K562 (cell line): ENCODE measurements at regions not wholly inside any gene's neighbourhood (a gene's known extent, or its start where the extent isn't known, plus 50 kb on each side); places are given as distances from the start of the nearest gene placed in this dataset.

Experiments used
- ATAC-seq: fragments of 200-7000 bp; cut with Tn5 transposase; 3 replicates; pipeline ENCODE4 v1.9.1; 2020; ENCODE audit warnings: moderate library complexity
- BruUV-seq: library from RNA; stranded (reverse); fragments of 400-500 nt; replicated peaks from 2 replicates; lab custom pipeline; 2021; lab: Mats Ljungman, UMichigan
- CTCF ChIA-PET: fragments of 300-600 bp; formaldehyde crosslinking; extraction: SDS; loops from one replicate; lab custom pipeline; 2021; ENCODE audit warnings: low intra/inter-chr PET ratio; lab: Yijun Ruan, JAX
- POLR2A ChIA-PET: fragments of 300-600, 350-650 bp; sonication (Branson Sonifier 250); formaldehyde crosslinking; extraction: SDS; loops from one replicate; lab custom pipeline; 2021; ENCODE audit warnings: antibody characterized with exemption, inconsistent platforms; lab: Yijun Ruan, JAX
- DNase-seq, 4 experiments: peaks; one replicate each; pipeline versions ENCODE4 v3.0.0 to v3.0.0-alpha.2; 2011 to 2018; ENCODE audit warnings: low spot score in 3 of 4, mixed read lengths in 3 of 4; ENCODE audit errors: extremely low read depth in 1 of 4
- FAIRE-seq: peaks from 2 replicates; lab custom pipeline; 2011; peaks lifted over from hg19 to GRCh38; lab: Jason Lieb, UNC
- H2AFZ ChIP-seq: 2 replicates; pipeline ENCODE4 v1.6.0; 2011; ENCODE audit warnings: low read depth, low read length, control low read depth, inconsistent platforms
- H3K27ac ChIP-seq: fragments of 200-600 bp; 3 replicates; pipeline ENCODE4 v1.8.0; 2011; ENCODE audit warnings: low read depth, mild to moderate bottlenecking, control low read depth, inconsistent platforms, low read length, moderate library complexity, mixed read lengths; ENCODE audit errors: extremely low read depth
- H3K27me3 ChIP-seq, 2 experiments: fragments of 300-600 bp in 1 of 2; 2 replicates in 1 of 2; 3 replicates in 1 of 2; pipeline versions ENCODE4 v1.6.0 to v1.8.0; 2011; ENCODE audit warnings: inconsistent platforms in 2 of 2, low read length in 2 of 2, mild to moderate bottlenecking in 1 of 2, mixed read lengths in 1 of 2, moderate library complexity in 1 of 2; ENCODE audit not compliant: control insufficient read depth in 2 of 2, insufficient read depth in 2 of 2
- H3K36me3 ChIP-seq: fragments of 300-600 bp; 3 replicates; pipeline ENCODE4 v1.8.0; 2011; ENCODE audit warnings: mild to moderate bottlenecking, low read length, inconsistent platforms; ENCODE audit not compliant: control insufficient read depth, insufficient read depth
- H3K4me1 ChIP-seq, 2 experiments: fragments of 200-600 bp in 1 of 2; replicated peaks in 1 of 2; 2 replicates in 1 of 2; 3 replicates in 1 of 2; pipeline versions ENCODE4 v1.5.1 to v1.8.0; 2011; ENCODE audit warnings: inconsistent platforms in 2 of 2, low read length in 2 of 2, mild to moderate bottlenecking in 1 of 2, mixed read lengths in 1 of 2, moderate library complexity in 1 of 2; ENCODE audit not compliant: control insufficient read depth in 2 of 2, insufficient read depth in 2 of 2
- H3K4me2 ChIP-seq: 2 replicates; pipeline ENCODE4 v1.6.1; 2011; ENCODE audit warnings: low read length, control low read depth, inconsistent platforms, mixed read lengths; ENCODE audit not compliant: insufficient read depth
- H3K4me3 ChIP-seq: fragments of 200-600 bp; sonication (generic), shearing (Covaris generic); 2 replicates; pipeline ENCODE4 v1.5.1; 2016; ENCODE audit warnings: control low read depth, inconsistent platforms
- H3K79me2 ChIP-seq: fragments of 200-600 bp; 3 replicates; pipeline ENCODE4 v1.8.0; 2011; ENCODE audit warnings: low read length, inconsistent platforms; ENCODE audit not compliant: control insufficient read depth, insufficient read depth
- H3K9ac ChIP-seq, 2 experiments: 2 replicates each; pipeline versions ENCODE4 v1.6.0 to v1.6.1; 2011; ENCODE audit warnings: low read depth in 2 of 2, low read length in 2 of 2, control low read depth in 1 of 2, inconsistent platforms in 1 of 2, mild to moderate bottlenecking in 1 of 2, mixed read lengths in 1 of 2; ENCODE audit not compliant: insufficient read depth in 1 of 2
- H3K9me1 ChIP-seq: one replicate; pipeline ENCODE4 v1.6.0; 2011; ENCODE audit warnings: inconsistent platforms, mild to moderate bottlenecking, low read length, moderate library complexity; ENCODE audit not compliant: control insufficient read depth, insufficient read depth
- H3K9me3 ChIP-seq: replicated peaks from 2 replicates; pipeline ENCODE4 v1.5.1; 2011; ENCODE audit warnings: low read depth, low read length, inconsistent platforms; ENCODE audit not compliant: control insufficient read depth, insufficient read depth
- H4K20me1 ChIP-seq: replicated peaks from 2 replicates; pipeline ENCODE4 v1.6.1; 2011; ENCODE audit warnings: low read length, inconsistent platforms, mixed read lengths; ENCODE audit not compliant: control insufficient read depth, insufficient read depth
- JUND ChIP-seq, 2 experiments: IDR thresholded peaks; 2 replicates in 1 of 2; 3 replicates in 1 of 2; pipeline ENCODE4 v1.6.1; 2011; ENCODE audit warnings: borderline replicate concordance in 2 of 2, low read depth in 2 of 2, low read length in 2 of 2, improper control_type of control experiment in 1 of 2, missing biosample characterization in 1 of 2, missing genetic modification characterization in 1 of 2, missing genetic modification reagents in 1 of 2
- WGBS: fragments of 100-300 bp; shearing (Covaris generic); methylation state at CpG from one replicate; pipeline ENCODE4 v1.1.6; 2016; ENCODE audit warnings: low coverage, mixed read lengths; ENCODE audit not compliant: insufficient coverage; ENCODE audit errors: missing lambda C conversion rate; 5-methylcytosine and 5-hydroxymethylcytosine counted together
- in situ Hi-C: fragments of 300-500 bp; cut with MboI; formaldehyde crosslinking; loops from 4 replicates; pipeline ENCODE4 v1.15.0; 2018; ENCODE audit warnings: inconsistent platforms, mixed read lengths
- intact Hi-C: fragments of 100-400 bp; cut with micrococcal nuclease; formaldehyde crosslinking; loops from 2 replicates; pipeline ENCODE4 v1.14.2; 2022
- TF ChIP-seq, protein P1 (sequence below), 2 experiments: IDR thresholded peaks; 2 replicates each; pipeline ENCODE4 v1.6.1; 2012; ENCODE audit warnings: improper control_type of control experiment in 2 of 2, low read depth in 2 of 2, low read length in 2 of 2, borderline replicate concordance in 1 of 2

DNA sequence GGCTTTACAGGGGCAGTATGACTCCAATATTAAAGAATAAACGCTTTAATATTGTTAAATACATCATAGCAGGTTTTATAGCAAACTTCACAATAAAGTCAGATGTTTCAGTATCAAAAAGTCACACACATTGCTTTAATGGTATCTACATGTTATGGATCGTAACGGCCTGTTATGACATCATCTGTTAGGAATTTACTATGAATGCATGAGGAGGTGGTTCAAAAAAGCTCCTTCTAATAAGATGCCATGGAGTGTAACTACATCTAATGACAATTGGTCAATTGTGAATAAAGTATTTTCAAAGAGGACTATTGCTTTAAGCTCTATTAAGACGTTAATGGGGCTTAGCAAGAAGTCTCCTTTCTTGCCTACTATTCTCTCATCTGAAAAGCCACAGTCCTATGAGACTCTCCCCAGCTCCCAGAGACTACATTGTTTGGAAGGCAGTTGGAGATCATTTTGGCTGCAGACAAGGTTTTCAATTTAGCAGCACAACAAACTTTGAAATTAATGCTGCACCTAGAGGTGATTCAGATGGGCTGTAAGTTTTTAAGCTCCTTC, 300.7 kb upstream of the MEIS1 start:
- Histone ChIP-seq H3K36me3 (no peaks in the 10 kb centered on the region), H3K9me3 (no peaks in the 10 kb centered on the region), H4K20me1 (no peaks in the 10 kb centered on the region), H3K4me3 (no peak overlapping the region), H3K4me2 (no peak overlapping the region), H3K79me2 (no peaks in the 10 kb centered on the region), H3K27me3 (peaks cover 0 to 6% of the 10 kb centered on the region in 2 experiments; a peak in 3 of 5 replicates), H3K4me1 (no peaks in the 10 kb centered on the region), H3K9me1 (no peaks in the 10 kb centered on the region), H3K27ac (no peak overlapping the region), H3K9ac (no peak overlapping the region), H2AFZ (no peak overlapping the region)
- ATAC-seq (no peak), FAIRE-seq (no peak), DNase-seq (no peak)
- CTCF ChIA-PET: no interaction called here
- intact Hi-C loops: no loop called here
- 3% methylated on average over 4 of the region's 4 CpGs for WGBS
- in situ Hi-C loops: no loop called here
- no TSS peak for BruUV-seq
- POLR2A ChIA-PET: interaction anchor here (0.8 kb wide), 1 partner anchor 8 kb away, joined by 3 read pairs; no protein-coding TSS in a partner anchor
- TF ChIP-seq, protein P1, sequence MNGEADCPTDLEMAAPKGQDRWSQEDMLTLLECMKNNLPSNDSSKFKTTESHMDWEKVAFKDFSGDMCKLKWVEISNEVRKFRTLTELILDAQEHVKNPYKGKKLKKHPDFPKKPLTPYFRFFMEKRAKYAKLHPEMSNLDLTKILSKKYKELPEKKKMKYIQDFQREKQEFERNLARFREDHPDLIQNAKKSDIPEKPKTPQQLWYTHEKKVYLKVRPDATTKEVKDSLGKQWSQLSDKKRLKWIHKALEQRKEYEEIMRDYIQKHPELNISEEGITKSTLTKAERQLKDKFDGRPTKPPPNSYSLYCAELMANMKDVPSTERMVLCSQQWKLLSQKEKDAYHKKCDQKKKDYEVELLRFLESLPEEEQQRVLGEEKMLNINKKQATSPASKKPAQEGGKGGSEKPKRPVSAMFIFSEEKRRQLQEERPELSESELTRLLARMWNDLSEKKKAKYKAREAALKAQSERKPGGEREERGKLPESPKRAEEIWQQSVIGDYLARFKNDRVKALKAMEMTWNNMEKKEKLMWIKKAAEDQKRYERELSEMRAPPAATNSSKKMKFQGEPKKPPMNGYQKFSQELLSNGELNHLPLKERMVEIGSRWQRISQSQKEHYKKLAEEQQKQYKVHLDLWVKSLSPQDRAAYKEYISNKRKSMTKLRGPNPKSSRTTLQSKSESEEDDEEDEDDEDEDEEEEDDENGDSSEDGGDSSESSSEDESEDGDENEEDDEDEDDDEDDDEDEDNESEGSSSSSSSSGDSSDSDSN (IDR thresholded peaks at IDR 0.05; ENCODE audit: borderline replicate concordance in 1 of 2, low read depth in 2 of 2, low read length in 2 of 2): no peak
- TF ChIP-seq JUND (IDR thresholded peaks at IDR 0.05; ENCODE audit: borderline replicate concordance, low read depth, low read length): no peak
- TF ChIP-seq JUND (tag; IDR thresholded peaks at IDR 0.05; ENCODE audit: borderline replicate concordance, low read depth, low read length): 0 out of 3 replicates have a peak, but pooled peaks have one; percentile 26
